HCT116 (cell line): ENCODE measurements at regions not wholly inside any gene's neighbourhood (a gene's known extent, or its start where the extent isn't known, plus 50 kb on each side); places are given as distances from the start of the nearest gene placed in this dataset.

Experiments used
- ATAC-seq: fragments of 200-7000 bp; cut with Tn5 transposase; 2 replicates; pipeline ENCODE4 v1.9.1; 2020; ENCODE audit warnings: mild to moderate bottlenecking, moderate library complexity
- BruUV-seq: library from RNA; stranded (reverse); fragments of 400-500 nt; replicated peaks from 2 replicates; lab custom pipeline; 2021; lab: Mats Ljungman, UMichigan
- CTCF ChIA-PET: fragments of 300-600 bp; sonication (Branson Sonifier 250); formaldehyde crosslinking; loops from one replicate; lab custom pipeline; 2021; ENCODE audit warnings: antibody characterized with exemption; lab: Charles Lee
- POLR2A ChIA-PET: fragments of 300-600, 350-600 bp; sonication (Branson Sonifier 250); formaldehyde crosslinking; loops from one replicate; lab custom pipeline; 2021; ENCODE audit warnings: antibody characterized with exemption; lab: Charles Lee
- RAD21 ChIA-PET, 2 experiments: fragments of 300-600 bp; sonication (Branson Sonifier 250); formaldehyde crosslinking; loops; one replicate each; lab custom pipeline; 2023; ENCODE audit warnings: low total read pairs in 2 of 2; ENCODE audit not compliant: uncharacterized antibody in 2 of 2, unreplicated experiment in 2 of 2, low non-redundant PET in 1 of 2; lab: Charles Lee
- DNase-seq: peaks from one replicate; pipeline ENCODE4 v3.0.0-alpha.2; 2010; ENCODE audit warnings: low read depth, low spot score
- H2AFZ ChIP-seq: fragments of 200-600 bp; shearing (Covaris generic), sonication (generic); 2 replicates; pipeline ENCODE4 v1.6.1; 2017; ENCODE audit warnings: low read depth, mixed run types, mixed read lengths, antibody characterized with exemption, low read length; ENCODE audit not compliant: poor library complexity, severe bottlenecking
- H3K27ac ChIP-seq: 2 replicates; pipeline ENCODE4 v1.5.1; 2012; ENCODE audit warnings: low read depth, low read length
- H3K27me3 ChIP-seq: fragments of 200-600 bp; sonication (generic); 2 replicates; pipeline ENCODE4 v1.6.1; 2016; ENCODE audit warnings: mixed run types, low read length, mixed read lengths; ENCODE audit not compliant: insufficient read depth
- H3K36me3 ChIP-seq, 2 experiments: fragments of 200-500 bp in 1 of 2; fragments of 200-600 bp in 1 of 2; sonication (Bioruptor generic) in 1 of 2; sonication (generic) in 1 of 2; 2 replicates each; pipeline versions ENCODE4 v1.5.1 to v1.6.1; 2014 to 2016; ENCODE audit warnings: low read length in 2 of 2, inconsistent platforms in 1 of 2, mixed read lengths in 1 of 2, mixed run types in 1 of 2; ENCODE audit not compliant: insufficient read depth in 2 of 2, control insufficient read depth in 1 of 2
- H3K4me1 ChIP-seq, 2 experiments: fragments of 200-600 bp in 1 of 2; sonication (generic) in 1 of 2; 2 replicates each; pipeline versions ENCODE4 v1.5.1 to v1.6.1; 2012 to 2017; ENCODE audit warnings: low read length in 2 of 2, inconsistent platforms in 1 of 2, mild to moderate bottlenecking in 1 of 2, mixed read lengths in 1 of 2, mixed run types in 1 of 2, moderate library complexity in 1 of 2; ENCODE audit not compliant: insufficient read depth in 2 of 2, control insufficient read depth in 1 of 2
- H3K4me2 ChIP-seq: fragments of 200-600 bp; sonication (generic); 2 replicates; pipeline ENCODE4 v1.6.1; 2017; ENCODE audit warnings: mixed run types, low read length, mixed read lengths
- H3K4me3 ChIP-seq, 2 experiments: fragments of 200-600 bp in 1 of 2; sonication (generic) in 1 of 2; replicated peaks in 1 of 2; 2 replicates each; pipeline ENCODE4 v1.5.1; 2011 to 2016; ENCODE audit warnings: low read length in 2 of 2, control low read depth in 1 of 2, low read depth in 1 of 2, mild to moderate bottlenecking in 1 of 2, mixed read lengths in 1 of 2, mixed run types in 1 of 2
- H3K79me2 ChIP-seq: fragments of 200-600 bp; sonication (generic); 2 replicates; pipeline ENCODE4 v1.6.1; 2017; ENCODE audit warnings: mild to moderate bottlenecking, mixed run types, low read length, moderate library complexity, mixed read lengths; ENCODE audit not compliant: insufficient read depth
- H3K9ac ChIP-seq: fragments of 200-600 bp; sonication (generic); 2 replicates; pipeline ENCODE4 v1.6.1; 2016; ENCODE audit warnings: low read length, mixed read lengths
- H3K9me2 ChIP-seq: fragments of 200-600 bp; sonication (generic), shearing (Covaris generic); 2 replicates; pipeline ENCODE4 v1.6.1; 2017; ENCODE audit warnings: mixed run types, mild to moderate bottlenecking, moderate library complexity; ENCODE audit not compliant: insufficient read depth
- H3K9me3 ChIP-seq, 2 experiments: fragments of 200-500 bp in 1 of 2; fragments of 200-600 bp in 1 of 2; sonication (Bioruptor generic) in 1 of 2; sonication (generic) in 1 of 2; 2 replicates each; pipeline ENCODE4 v1.6.1; 2014 to 2017; ENCODE audit warnings: low read length in 2 of 2, mixed read lengths in 2 of 2, inconsistent platforms in 1 of 2, low read depth in 1 of 2, mild to moderate bottlenecking in 1 of 2, mixed run types in 1 of 2, moderate library complexity in 1 of 2; ENCODE audit not compliant: control insufficient read depth in 1 of 2, insufficient read depth in 1 of 2
- H4K20me1 ChIP-seq: fragments of 200-600 bp; sonication (generic), shearing (Covaris generic); 2 replicates; pipeline ENCODE4 v1.6.1; 2017; ENCODE audit warnings: mixed run types, mild to moderate bottlenecking, moderate library complexity; ENCODE audit not compliant: insufficient read depth
- EZH2phosphoT487 ChIP-seq: fragments of 200-600 bp; IDR thresholded peaks from 2 replicates; pipeline ENCODE4 v1.6.1; 2018; ENCODE audit warnings: antibody characterized with exemption, borderline replicate concordance
- JUND ChIP-seq: IDR thresholded peaks from 2 replicates; pipeline ENCODE4 v1.6.1; 2012
- MAX ChIP-seq: IDR thresholded peaks from 2 replicates; pipeline ENCODE4 v1.6.1; 2012
- REST ChIP-seq: IDR thresholded peaks from 2 replicates; pipeline ENCODE4 v1.6.1; 2012; ENCODE audit warnings: low read depth
- SIN3A ChIP-seq: IDR thresholded peaks from 2 replicates; pipeline ENCODE4 v1.6.1; 2012; ENCODE audit warnings: low read depth
- ZBTB33 ChIP-seq: IDR thresholded peaks from 2 replicates; pipeline ENCODE4 v1.6.1; 2011; ENCODE audit warnings: mild to moderate bottlenecking, low read length, moderate library complexity; ENCODE audit not compliant: insufficient replicate concordance; ENCODE audit errors: extremely low read depth
- intact Hi-C: fragments of 100-400 bp; cut with micrococcal nuclease; formaldehyde crosslinking; loops from 2 replicates; pipeline ENCODE4 v1.10.0; 2022

- CTCF ChIA-PET = no interaction called here
- Histone ChIP-seq H3K9ac (no peak overlapping the region), H3K79me2 (no peaks in the 10 kb centered on the region), H3K4me2 (no peak overlapping the region), H3K4me3 (no peak overlapping the region), H3K27me3 (peaks cover 13% of the 10 kb centered on the region; the same call in 1 of the 2 replicates), H3K9me3 (no peaks in the 10 kb centered on the region), H3K36me3 (no peaks in the 10 kb centered on the region), H3K4me1 (no peaks in the 10 kb centered on the region), H2AFZ (no peak overlapping the region), H3K27ac (no peak overlapping the region), H3K9me2 (no peaks in the 10 kb centered on the region), H4K20me1 (no peaks in the 10 kb centered on the region)
- DNase-seq (no peak), ATAC-seq (no peak)
- no TSS peak for BruUV-seq
- RAD21 ChIA-PET = no interaction called here
- POLR2A ChIA-PET = no interaction called here
- TF ChIP-seq MAX (no peak), SIN3A (no peak), JUND (no peak), ZBTB33 (no peak), EZH2phosphoT487 (no peak), REST (no peak)
- intact Hi-C loops = no loop called here
These were observed 477.2 kb upstream of the SULF2 start for GRCh38 chr20:48262466-48262865.
